ENCODE measurements at regions not wholly inside any gene's neighbourhood (a gene's known extent, or its start where the extent isn't known, plus 50 kb on each side); places are given as distances from the start of the nearest gene placed in this dataset.
"Not testable (repeated sequence)": the region's sequence is repeated elsewhere in the genome, so short reads cannot be mapped to it uniquely, and the experiment has no call there.

GRCh38 chrX:1102221-1102620 lies 110.2 kb downstream of the CRLF2 start:
- not testable (repeated sequence) for DNase-seq

- no peak for DNase-seq
These were observed 113.2 kb downstream of the CRLF2 start for GRCh38 chrX:1099146-1099770.

GRCh38 chrX:1097328-1097727 lies 115.1 kb downstream of the CRLF2 start:
- no peak for DNase-seq

- DNase-seq = no peak
These were observed 117.7 kb downstream of the CRLF2 start for GRCh38 chrX:1094566-1095333.

- DNase-seq = no peak
These were observed 118.6 kb downstream of the CRLF2 start for GRCh38 chrX:1093586-1094421.

GRCh38 chrX:1093121-1093520 lies 119.3 kb downstream of the CRLF2 start:
- no peak for DNase-seq

GRCh38 chrX:1086444-1087409 lies 125.7 kb downstream of the CRLF2 start:
- DNase-seq = no peak

- not testable (repeated sequence) for DNase-seq
These were observed 126.6 kb downstream of the CRLF2 start for GRCh38 chrX:1085871-1086270.

- DNase-seq = no peak
These were observed 127.8 kb downstream of the CRLF2 start for GRCh38 chrX:1084689-1085088.

- DNase-seq = no peak
These were observed 135.4 kb downstream of the CRLF2 start for GRCh38 chrX:1076871-1077651.

- DNase-seq = no peak
These were observed 136.7 kb downstream of the CRLF2 start for GRCh38 chrX:1075741-1076140.

- DNase-seq = no peak
These were observed 137.3 kb downstream of the CRLF2 start for GRCh38 chrX:1075156-1075555.

GRCh38 chrX:1074755-1075154 lies 137.7 kb downstream of the CRLF2 start:
- DNase-seq = no peak

- DNase-seq = no peak
These were observed 138.3 kb downstream of the CRLF2 start for GRCh38 chrX:1074172-1074571.

GRCh38 chrX:1072637-1073377 lies 139.6 kb downstream of the CRLF2 start:
- no peak for DNase-seq

- no peak for DNase-seq
These were observed 141.1 kb downstream of the CRLF2 start for GRCh38 chrX:1071351-1071750.

- no peak for DNase-seq
These were observed 150.1 kb downstream of the CRLF2 start for GRCh38 chrX:1062351-1062750.

GRCh38 chrX:1060562-1060960 lies 151.9 kb downstream of the CRLF2 start:
- DNase-seq = no peak

- DNase-seq = no peak
These were observed 152.6 kb downstream of the CRLF2 start for GRCh38 chrX:1059576-1060561.

- DNase-seq = not testable (repeated sequence)
These were observed 158.8 kb downstream of the CRLF2 start for GRCh38 chrX:1053600-1053999.
